A549 (cell line): ENCODE measurements at regions not wholly inside any gene's neighbourhood (a gene's known extent, or its start where the extent isn't known, plus 50 kb on each side); places are given as distances from the start of the nearest gene placed in this dataset.
A peak's percentile ranks its signal among the peaks of the same experiment; 100 is the strongest.

Experiments
- ATAC-seq, 2 experiments: fragments of 200-7000 bp in 1 of 2; fragments of >200 bp in 1 of 2; cut with Nextera tagmentation in 1 of 2; cut with Tn5 transposase in 1 of 2; 3 replicates each; pipeline versions ENCODE4 v1.8.0 to v1.9.1; 2018 to 2020; ENCODE audit warnings: mild to moderate bottlenecking in 1 of 2, moderate library complexity in 1 of 2
- CTCF ChIA-PET: fragments of 300-600 bp; sonication (Branson Sonifier 250); formaldehyde crosslinking; extraction: SDS; loops from one replicate; lab custom pipeline; 2021; ENCODE audit warnings: antibody characterized with exemption, inconsistent platforms; lab: Yijun Ruan, JAX
- POLR2A ChIA-PET: fragments of 350-600 bp; formaldehyde crosslinking; extraction: SDS; loops from one replicate; lab custom pipeline; 2021; ENCODE audit warnings: antibody characterized with exemption, inconsistent platforms; lab: Yijun Ruan, JAX
- DNase-seq, 2 experiments: peaks; one replicate each; pipeline versions ENCODE4 v3.0.0 to v3.0.0-alpha.2; 2011 to 2016; ENCODE audit warnings: low read depth in 1 of 2, low spot score in 1 of 2
- FAIRE-seq: peaks from 2 replicates; lab custom pipeline; 2011; peaks lifted over from hg19 to GRCh38; lab: Jason Lieb, UNC
- H3K27ac ChIP-seq, 2 experiments: fragments of >200 bp; sonication (Bioruptor Twin); formaldehyde crosslinking; 3 replicates each; pipeline ENCODE4 v1.5.1; 2016 to 2017
- H3K4me1 ChIP-seq: fragments of >200 bp; sonication (Bioruptor Twin); formaldehyde crosslinking; 3 replicates; pipeline ENCODE4 v1.6.1; 2016
- H3K4me2 ChIP-seq: fragments of >200 bp; sonication (Bioruptor Twin); formaldehyde crosslinking; 3 replicates; pipeline ENCODE4 v1.6.1; 2016
- H3K4me3 ChIP-seq: fragments of >200 bp; sonication (Bioruptor Twin); formaldehyde crosslinking; 3 replicates; pipeline ENCODE4 v1.5.1; 2016
- H3K9me3 ChIP-seq: fragments of >200 bp; sonication (Bioruptor Twin); formaldehyde crosslinking; 3 replicates; pipeline ENCODE4 v1.6.1; 2016
- BHLHE40 ChIP-seq: IDR thresholded peaks from 2 replicates; pipeline ENCODE4 v1.6.1; 2012; ENCODE audit warnings: low read depth, low read length, inconsistent platforms
- CBX2 ChIP-seq: fragments of 200-600 bp; sonication (generic); IDR thresholded peaks from 2 replicates; pipeline ENCODE4 v1.6.1; 2016; ENCODE audit warnings: low read depth, mild to moderate bottlenecking, borderline replicate concordance
- CHD2 ChIP-seq: fragments of 150-350 bp; IDR thresholded peaks from 2 replicates; pipeline ENCODE4 v1.6.1; 2014; ENCODE audit warnings: low read length; ENCODE audit not compliant: partially characterized antibody
- CTCF ChIP-seq: fragments of >200 bp; sonication (Bioruptor Twin); formaldehyde crosslinking; IDR thresholded peaks from 3 replicates; pipeline ENCODE4 v1.5.1; 2016
- EHMT2 ChIP-seq: fragments of 200-600 bp; sonication (generic); IDR thresholded peaks from 2 replicates; pipeline ENCODE4 v1.6.1; 2016; ENCODE audit warnings: antibody characterized with exemption, low read depth, mild to moderate bottlenecking, moderate library complexity
- EP300 ChIP-seq, 2 experiments: fragments of >200 bp; sonication (Bioruptor Twin); formaldehyde crosslinking; IDR thresholded peaks; 2 replicates in 1 of 2; 3 replicates in 1 of 2; pipeline ENCODE4 v1.6.1; 2016 to 2017
- GATA3 ChIP-seq: IDR thresholded peaks from 2 replicates; pipeline ENCODE4 v1.6.1; 2012; ENCODE audit warnings: borderline replicate concordance
- HDAC2 ChIP-seq: fragments of 200-600 bp; sonication (generic); IDR thresholded peaks from 2 replicates; pipeline ENCODE4 v1.6.1; 2016
- HES2 ChIP-seq: fragments of >200 bp; sonication (Bioruptor Twin); formaldehyde crosslinking; IDR thresholded peaks from 2 replicates; pipeline ENCODE4 v1.6.1; 2016
- HOXB13 ChIP-seq: fragments of 250-450 bp; sonication (Bioruptor Pico); IDR thresholded peaks from 2 replicates; pipeline ENCODE4 v1.5.0; 2020; ENCODE audit warnings: low read depth, mild to moderate bottlenecking, moderate library complexity
- HOXB5 ChIP-seq: fragments of 250-450 bp; sonication (Bioruptor Pico); IDR thresholded peaks from 2 replicates; pipeline ENCODE4 v1.5.0; 2020; ENCODE audit warnings: mild to moderate bottlenecking, moderate library complexity
- JUN ChIP-seq, 2 experiments: fragments of >200 bp; sonication (Bioruptor Twin); formaldehyde crosslinking; IDR thresholded peaks; 2 replicates in 1 of 2; 3 replicates in 1 of 2; pipeline ENCODE4 v1.6.1; 2016 to 2017
- MAZ ChIP-seq: fragments of 150-350 bp; IDR thresholded peaks from 2 replicates; pipeline ENCODE4 v1.6.1; 2014; ENCODE audit warnings: antibody characterized with exemption, low read depth, low read length, borderline replicate concordance
- NPAS2 ChIP-seq: fragments of 250-450 bp; sonication (Bioruptor Pico); IDR thresholded peaks from 2 replicates; pipeline ENCODE4 v1.8.0; 2022; ENCODE audit warnings: mild to moderate bottlenecking, moderate library complexity, borderline replicate concordance
- NR3C1 ChIP-seq: fragments of >200 bp; sonication (Bioruptor Twin); formaldehyde crosslinking; IDR thresholded peaks from 3 replicates; pipeline ENCODE4 v1.6.1; 2017
- PHF8 ChIP-seq: fragments of 200-600 bp; sonication (generic); IDR thresholded peaks from 2 replicates; pipeline ENCODE4 v1.6.1; 2016; ENCODE audit warnings: low read depth, mild to moderate bottlenecking, antibody characterized with exemption, moderate library complexity, borderline replicate concordance
- RAD21 ChIP-seq, 2 experiments: fragments of >200 bp in 1 of 2; sonication (Bioruptor Twin) in 1 of 2; formaldehyde crosslinking in 1 of 2; IDR thresholded peaks in 1 of 2; conservative IDR thresholded peaks in 1 of 2; 2 replicates in 1 of 2; 3 replicates in 1 of 2; pipeline ENCODE4 v1.6.1; 2012 to 2018; ENCODE audit warnings: inconsistent platforms in 1 of 2
- RARB ChIP-seq: fragments of 250-450 bp; sonication (Bioruptor Pico); IDR thresholded peaks from 2 replicates; pipeline ENCODE4 v1.8.0; 2021; ENCODE audit warnings: mild to moderate bottlenecking, moderate library complexity
- SMC3 ChIP-seq: fragments of >200 bp; sonication (Bioruptor Twin); formaldehyde crosslinking; IDR thresholded peaks from 3 replicates; pipeline ENCODE4 v1.6.1; 2018; ENCODE audit warnings: inconsistent platforms
- TFCP2L1 ChIP-seq: fragments of 250-450 bp; sonication (Bioruptor Pico); IDR thresholded peaks from 2 replicates; pipeline ENCODE4 v1.5.0; 2021; ENCODE audit warnings: mild to moderate bottlenecking
- USF2 ChIP-seq: fragments of 450-650 bp; IDR thresholded peaks from 2 replicates; pipeline ENCODE4 v1.6.1; 2014; ENCODE audit warnings: antibody characterized with exemption
- ZC3H11A ChIP-seq: fragments of 450-650 bp; IDR thresholded peaks from 2 replicates; pipeline ENCODE4 v1.6.1; 2014; ENCODE audit warnings: antibody characterized with exemption, mild to moderate bottlenecking
- ZFP36 ChIP-seq: fragments of 450-650 bp; IDR thresholded peaks from 2 replicates; pipeline ENCODE4 v1.6.1; 2014; ENCODE audit warnings: borderline replicate concordance; ENCODE audit not compliant: partially characterized antibody
- ZNF302 ChIP-seq: fragments of 250-450 bp; sonication (Bioruptor Pico); IDR thresholded peaks from 2 replicates; pipeline ENCODE4 v1.9.0; 2021; ENCODE audit warnings: inconsistent platforms, mild to moderate bottlenecking, moderate library complexity
- WGBS: methylation state at CpG from one replicate; pipeline ENCODE4 v1.1.6; 2017; ENCODE audit errors: missing lambda C conversion rate; 5-methylcytosine and 5-hydroxymethylcytosine counted together

GRCh38 chr1:65059930-65060538 lies 88.0 kb upstream of the AK4 start:
- CTCF ChIA-PET, result interaction anchor here (0.6 to 1.0 kb wide), 10 partner anchors 15 to 795 kb away, joined by 3 to 5 read pairs (median 3); no protein-coding TSS in a partner anchor
- peak; percentile 50; the same call in 2 of the 3 replicates for TF ChIP-seq SMC3
- peak; percentile 63 to 68 for TF ChIP-seq RAD21 (conservative IDR thresholded peaks at IDR 0.05 in 1 of 2, IDR thresholded peaks at IDR 0.05 in 1 of 2)
- TF ChIP-seq PHF8, result no peak
- TF ChIP-seq EP300 (IDR thresholded peaks at IDR 0.05), result no peak
- TF ChIP-seq ZC3H11A, result no peak
- TF ChIP-seq CHD2, result no peak
- TF ChIP-seq CTCF, result peak; percentile 49
- TF ChIP-seq HDAC2, result no peak
- TF ChIP-seq, all 56 proteins: peak for 3
- FAIRE-seq, result no peak
- POLR2A ChIA-PET, result no interaction called here
- Histone ChIP-seq H3K4me2 (peak overlapping the region; percentile 24; the same call in 1 of the 3 replicates), H3K4me3 (no peak overlapping the region), H3K9me3 (no peaks in the 10 kb centered on the region), H3K4me1 (peaks cover 3% of the 10 kb centered on the region; the same call in 1 of the 3 replicates), H3K27ac (no peak overlapping the region)
- ATAC-seq, result peak in 1 of 2 experiments; percentile 60; a peak in 3 of 6 replicates
- peak; percentile 15 to 21 for DNase-seq
- WGBS, result 13% methylated on average over 7 of the region's 7 CpGs

- ATAC-seq (no peak), DNase-seq (no peak), FAIRE-seq (no peak)
- WGBS, result 84% methylated on average over 2 of the region's 2 CpGs
- Histone ChIP-seq H3K4me3 (no peak overlapping the region), H3K27ac (no peak overlapping the region), H3K4me1 (peaks cover 10% of the 10 kb centered on the region; the same call in 2 of the 3 replicates), H3K9me3 (no peaks in the 10 kb centered on the region)
- TF ChIP-seq CBX2 (no peak), USF2 (no peak), NR3C1 (no peak), RAD21 (conservative IDR thresholded peaks at IDR 0.05 in 1 of 2, IDR thresholded peaks at IDR 0.05 in 1 of 2) (no peak), SMC3 (no peak), EHMT2 (no peak), RARB (CRISPR knock-in tag) (no peak), JUN (IDR thresholded peaks at IDR 0.05) (no peak), BHLHE40 (no peak), ZFP36 (no peak), EP300 (IDR thresholded peaks at IDR 0.05) (no peak), HOXB5 (CRISPR knock-in tag) (no peak), HES2 (no peak), PHF8 (no peak), GATA3 (no peak), TFCP2L1 (CRISPR knock-in tag) (no peak), ZNF302 (no peak), HOXB13 (no peak), MAZ (no peak), NPAS2 (CRISPR knock-in tag) (no peak)
- TF ChIP-seq, all 56 proteins: peak for 0
- CTCF ChIA-PET, result interaction anchor here (1.5 to 1.7 kb wide), 5 partner anchors 12 to 627 kb away, joined by 5 to 9 read pairs (median 6); no protein-coding TSS in a partner anchor
- POLR2A ChIA-PET, result no interaction called here
- H3K4me2 ChIP-seq, result no peak overlapping the region
Measured at GRCh38 chr1:65062339-65062738, 85.7 kb upstream of the AK4 start.
